ENCODE measurements at regions not wholly inside any gene's neighbourhood (a gene's known extent, or its start where the extent isn't known, plus 50 kb on each side); places are given as distances from the start of the nearest gene placed in this dataset.

DNA sequence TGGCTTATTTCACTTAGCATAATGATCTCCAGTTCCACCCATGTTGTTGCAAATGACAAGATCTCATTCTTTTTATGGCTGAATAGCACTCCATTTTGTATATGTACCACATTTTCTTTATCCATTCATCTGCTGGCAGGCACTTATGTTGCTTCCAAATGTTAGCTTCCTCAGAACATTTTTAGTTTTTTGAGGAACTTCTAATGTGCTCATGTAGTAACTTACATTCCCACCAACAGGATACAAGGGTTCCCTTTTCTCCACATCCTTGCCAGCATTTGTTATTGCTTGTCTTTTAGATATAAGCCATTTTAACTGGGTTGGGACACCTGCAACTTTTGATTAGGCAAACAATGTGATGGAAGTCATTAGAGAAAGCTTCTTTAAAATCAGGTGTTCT, 454.2 kb downstream of the NLGN4X start:
- TF ChIP-seq POLR2A (IDR thresholded peaks at IDR 0.05; ENCODE audit: extremely low read depth, insufficient read length): no peak
- TF ChIP-seq, protein P1, sequence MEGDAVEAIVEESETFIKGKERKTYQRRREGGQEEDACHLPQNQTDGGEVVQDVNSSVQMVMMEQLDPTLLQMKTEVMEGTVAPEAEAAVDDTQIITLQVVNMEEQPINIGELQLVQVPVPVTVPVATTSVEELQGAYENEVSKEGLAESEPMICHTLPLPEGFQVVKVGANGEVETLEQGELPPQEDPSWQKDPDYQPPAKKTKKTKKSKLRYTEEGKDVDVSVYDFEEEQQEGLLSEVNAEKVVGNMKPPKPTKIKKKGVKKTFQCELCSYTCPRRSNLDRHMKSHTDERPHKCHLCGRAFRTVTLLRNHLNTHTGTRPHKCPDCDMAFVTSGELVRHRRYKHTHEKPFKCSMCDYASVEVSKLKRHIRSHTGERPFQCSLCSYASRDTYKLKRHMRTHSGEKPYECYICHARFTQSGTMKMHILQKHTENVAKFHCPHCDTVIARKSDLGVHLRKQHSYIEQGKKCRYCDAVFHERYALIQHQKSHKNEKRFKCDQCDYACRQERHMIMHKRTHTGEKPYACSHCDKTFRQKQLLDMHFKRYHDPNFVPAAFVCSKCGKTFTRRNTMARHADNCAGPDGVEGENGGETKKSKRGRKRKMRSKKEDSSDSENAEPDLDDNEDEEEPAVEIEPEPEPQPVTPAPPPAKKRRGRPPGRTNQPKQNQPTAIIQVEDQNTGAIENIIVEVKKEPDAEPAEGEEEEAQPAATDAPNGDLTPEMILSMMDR (IDR thresholded peaks at IDR 0.05; ENCODE audit: low read depth, low read length): no peak
